Glutamatergic neuron (in vitro differentiated cells): ENCODE measurements at regions not wholly inside any gene's neighbourhood (a gene's known extent, or its start where the extent isn't known, plus 50 kb on each side); places are given as distances from the start of the nearest gene placed in this dataset.

Source experiments
- DNase-seq: peaks from one replicate; pipeline ENCODE4 v3.0.0; 2022
- H3K27ac Mint-ChIP-seq: one replicate; pipeline ENCODE4 v1.8.0; 2020; ENCODE audit warnings: mild to moderate bottlenecking, mixed read lengths, inconsistent platforms; ENCODE audit not compliant: unreplicated experiment
- H3K27me3 Mint-ChIP-seq: one replicate; pipeline ENCODE4 v1.8.0; 2020; ENCODE audit warnings: mild to moderate bottlenecking, moderate library complexity, mixed read lengths, inconsistent platforms; ENCODE audit not compliant: unreplicated experiment
- H3K36me3 Mint-ChIP-seq: one replicate; pipeline ENCODE4 v1.8.0; 2020; ENCODE audit warnings: mild to moderate bottlenecking, mixed read lengths, inconsistent platforms; ENCODE audit not compliant: unreplicated experiment
- H3K4me1 Mint-ChIP-seq: one replicate; pipeline ENCODE4 v1.8.0; 2020; ENCODE audit warnings: mild to moderate bottlenecking, low read depth, mixed read lengths, inconsistent platforms; ENCODE audit not compliant: unreplicated experiment
- H3K4me3 Mint-ChIP-seq: one replicate; pipeline ENCODE4 v1.8.0; 2020; ENCODE audit warnings: mild to moderate bottlenecking, mixed read lengths, inconsistent platforms; ENCODE audit not compliant: unreplicated experiment
- H3K9me3 Mint-ChIP-seq: one replicate; pipeline ENCODE4 v1.8.0; 2020; ENCODE audit warnings: mild to moderate bottlenecking, moderate library complexity, mixed read lengths, inconsistent platforms; ENCODE audit not compliant: unreplicated experiment
- TF ChIP-seq, protein P1 (sequence below): fragments of 200-600 bp; sonication (generic); IDR thresholded peaks from one replicate; pipeline ENCODE4 v1.5.0; 2021; ENCODE audit not compliant: partially characterized antibody, unreplicated experiment

DNA sequence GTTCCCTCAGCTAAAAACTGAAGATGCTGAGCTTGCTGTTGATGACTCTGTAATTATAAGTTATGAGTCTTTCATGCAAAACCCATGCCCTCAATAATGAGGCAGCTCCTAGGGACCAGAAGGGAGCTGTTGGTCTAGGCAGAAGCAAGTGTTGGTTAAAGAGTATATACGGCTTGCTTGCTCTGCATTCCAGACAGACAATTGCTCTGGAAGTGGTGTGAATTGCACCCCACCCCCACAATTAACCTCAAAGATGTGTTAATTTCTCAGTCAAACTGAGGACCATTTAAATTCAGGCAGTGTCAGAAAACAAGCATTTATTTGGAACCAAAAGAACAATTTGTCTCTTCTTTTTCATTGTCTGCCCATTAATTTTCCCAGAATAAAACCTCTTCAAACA lies 163.5 kb upstream of the EOMES start:
- TF ChIP-seq, protein P1, sequence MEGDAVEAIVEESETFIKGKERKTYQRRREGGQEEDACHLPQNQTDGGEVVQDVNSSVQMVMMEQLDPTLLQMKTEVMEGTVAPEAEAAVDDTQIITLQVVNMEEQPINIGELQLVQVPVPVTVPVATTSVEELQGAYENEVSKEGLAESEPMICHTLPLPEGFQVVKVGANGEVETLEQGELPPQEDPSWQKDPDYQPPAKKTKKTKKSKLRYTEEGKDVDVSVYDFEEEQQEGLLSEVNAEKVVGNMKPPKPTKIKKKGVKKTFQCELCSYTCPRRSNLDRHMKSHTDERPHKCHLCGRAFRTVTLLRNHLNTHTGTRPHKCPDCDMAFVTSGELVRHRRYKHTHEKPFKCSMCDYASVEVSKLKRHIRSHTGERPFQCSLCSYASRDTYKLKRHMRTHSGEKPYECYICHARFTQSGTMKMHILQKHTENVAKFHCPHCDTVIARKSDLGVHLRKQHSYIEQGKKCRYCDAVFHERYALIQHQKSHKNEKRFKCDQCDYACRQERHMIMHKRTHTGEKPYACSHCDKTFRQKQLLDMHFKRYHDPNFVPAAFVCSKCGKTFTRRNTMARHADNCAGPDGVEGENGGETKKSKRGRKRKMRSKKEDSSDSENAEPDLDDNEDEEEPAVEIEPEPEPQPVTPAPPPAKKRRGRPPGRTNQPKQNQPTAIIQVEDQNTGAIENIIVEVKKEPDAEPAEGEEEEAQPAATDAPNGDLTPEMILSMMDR, result no peak
- Mint-ChIP-seq H3K4me1 (no peaks in the 10 kb centered on the region), H3K4me3 (no peak overlapping the region), H3K27ac (no peak overlapping the region), H3K9me3 (no peaks in the 10 kb centered on the region), H3K36me3 (no peaks in the 10 kb centered on the region), H3K27me3 (no peaks in the 10 kb centered on the region)
- DNase-seq, result no peak

DNA sequence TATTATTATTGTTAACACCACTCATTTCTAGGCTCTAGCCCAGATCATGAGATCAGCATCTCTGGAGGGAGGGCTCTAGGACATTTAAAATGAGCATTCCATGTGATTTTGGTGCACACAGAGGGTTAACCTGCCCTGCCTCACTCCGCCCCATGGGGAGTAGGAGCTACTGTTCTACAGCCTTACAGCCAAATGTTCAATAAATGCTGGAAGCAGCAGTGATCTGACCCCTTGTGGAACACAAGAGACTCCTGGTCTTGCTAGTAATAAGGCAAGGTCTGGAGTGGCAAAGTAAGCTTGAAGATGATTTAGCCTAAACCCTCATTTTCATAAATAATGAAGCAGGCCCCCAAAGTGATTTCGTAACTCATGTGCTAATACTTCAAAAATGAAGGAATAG lies 166.4 kb upstream of the EOMES start:
- Mint-ChIP-seq H3K4me1 (no peaks in the 10 kb centered on the region), H3K27me3 (no peaks in the 10 kb centered on the region), H3K36me3 (peaks cover 4% of the 10 kb centered on the region), H3K9me3 (no peaks in the 10 kb centered on the region), H3K4me3 (no peak overlapping the region), H3K27ac (no peak overlapping the region)
- DNase-seq, result no peak
- TF ChIP-seq, protein P1, result no peak

DNA sequence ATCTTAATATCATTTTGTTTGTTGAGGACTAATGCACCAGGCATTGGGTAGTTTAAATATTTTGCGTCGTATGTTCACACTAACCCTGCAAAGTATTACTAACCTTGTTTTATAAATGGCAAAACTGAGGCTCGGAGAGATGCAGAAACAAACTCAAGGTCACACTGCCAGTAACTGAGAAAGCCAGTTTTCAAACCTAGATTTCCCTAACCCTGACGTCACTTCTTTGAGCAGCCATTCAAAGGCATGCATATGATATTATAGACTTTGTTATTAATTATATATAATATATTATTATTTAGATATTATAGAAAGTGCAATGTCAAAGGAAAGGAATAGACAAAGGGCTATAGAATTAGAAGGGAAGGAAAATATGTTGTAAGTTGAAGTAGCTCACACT lies 167.6 kb upstream of the EOMES start:
- DNase-seq, result no peak
- H3K4me3 Mint-ChIP-seq, result no peak overlapping the region
- H3K27me3 Mint-ChIP-seq, result no peaks in the 10 kb centered on the region
- TF ChIP-seq, protein P1, result no peak
- H3K36me3 Mint-ChIP-seq, result peaks cover 4% of the 10 kb centered on the region
- H3K27ac Mint-ChIP-seq, result no peak overlapping the region
- H3K4me1 Mint-ChIP-seq, result no peaks in the 10 kb centered on the region
- H3K9me3 Mint-ChIP-seq, result no peaks in the 10 kb centered on the region

DNA sequence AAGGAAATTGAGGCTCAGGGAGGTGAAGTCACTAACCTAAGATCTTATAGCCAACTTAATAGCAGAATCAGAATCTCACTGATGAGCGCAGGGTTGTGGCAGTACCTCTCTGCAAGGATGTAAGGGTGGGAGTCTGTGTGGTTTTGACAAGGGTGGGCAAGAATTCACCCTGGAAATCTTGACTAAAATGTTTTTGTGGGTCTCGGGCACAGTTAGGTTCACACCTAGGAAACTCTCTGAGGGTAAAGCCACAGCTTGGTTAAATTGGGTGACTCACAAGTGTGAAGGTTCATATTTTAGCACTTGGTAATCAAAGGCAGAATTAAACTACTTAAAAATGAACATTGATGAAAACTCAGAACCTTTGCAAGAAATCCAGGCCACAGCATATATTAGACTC lies 178.2 kb upstream of the EOMES start:
- H3K27me3 Mint-ChIP-seq, result no peaks in the 10 kb centered on the region
- no peaks in the 10 kb centered on the region for H3K4me1 Mint-ChIP-seq
- H3K4me3 Mint-ChIP-seq, result no peak overlapping the region
- H3K36me3 Mint-ChIP-seq, result no peaks in the 10 kb centered on the region
- no peak for DNase-seq
- no peak overlapping the region for H3K27ac Mint-ChIP-seq
- H3K9me3 Mint-ChIP-seq, result peaks cover 2% of the 10 kb centered on the region
- TF ChIP-seq, protein P1, result no peak

DNA sequence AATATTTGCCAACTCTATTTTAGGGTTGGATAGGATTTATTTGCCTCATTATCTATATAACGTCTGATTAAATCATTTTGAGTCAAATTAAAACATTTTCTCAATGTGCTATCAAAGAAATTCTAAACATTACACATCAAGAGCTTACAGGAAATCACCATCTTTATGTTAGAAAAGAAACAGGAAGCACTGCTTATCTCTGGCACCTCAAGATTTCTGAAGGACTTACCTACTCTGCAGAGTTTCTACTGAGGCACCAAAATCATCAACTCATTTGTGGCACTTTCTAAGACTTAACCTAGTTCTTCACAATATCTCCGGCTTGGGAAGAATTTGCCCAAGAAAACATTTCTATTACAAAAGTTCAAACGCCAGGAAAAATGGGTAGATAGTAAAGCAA lies 181.3 kb upstream of the EOMES start:
- Mint-ChIP-seq H3K9me3 (no peaks in the 10 kb centered on the region), H3K4me1 (no peaks in the 10 kb centered on the region), H3K4me3 (no peak overlapping the region), H3K36me3 (no peaks in the 10 kb centered on the region), H3K27ac (no peak overlapping the region), H3K27me3 (no peaks in the 10 kb centered on the region)
- TF ChIP-seq, protein P1, result no peak
- no peak for DNase-seq
